HL-60 (cell line): ENCODE measurements at regions not wholly inside any gene's neighbourhood (a gene's known extent, or its start where the extent isn't known, plus 50 kb on each side); places are given as distances from the start of the nearest gene placed in this dataset.

Experiments used
- DNase-seq, 2 experiments: peaks; one replicate each; pipeline ENCODE4 v3.0.0-alpha.2; 2010 to 2020; ENCODE audit warnings: low read depth in 1 of 2, low spot score in 1 of 2
- H3K27ac ChIP-seq: fragments of 250-450 bp; sonication (Bioruptor Pico); replicated peaks from 2 replicates; pipeline ENCODE4 v1.5.1; 2020; ENCODE audit warnings: mild to moderate bottlenecking, moderate library complexity
- H3K27me3 ChIP-seq: fragments of 250-450 bp; sonication (Bioruptor Pico); 2 replicates; pipeline ENCODE4 v1.5.1; 2021; ENCODE audit warnings: mild to moderate bottlenecking, moderate library complexity; ENCODE audit not compliant: insufficient read depth, poor library complexity, severe bottlenecking
- H3K4me3 ChIP-seq: replicated peaks from 2 replicates; pipeline ENCODE4 v1.5.1; 2011; ENCODE audit warnings: mild to moderate bottlenecking, control low read depth, low read length; ENCODE audit not compliant: insufficient read depth
- GABPA ChIP-seq: IDR thresholded peaks from 2 replicates; pipeline ENCODE4 v1.6.1; 2012; ENCODE audit warnings: low read depth
- POLR2AphosphoS5 ChIP-seq: IDR thresholded peaks from 2 replicates; pipeline ENCODE4 v1.6.1; 2012; ENCODE audit warnings: low read depth
- SPI1 ChIP-seq: IDR thresholded peaks from 2 replicates; pipeline ENCODE4 v1.6.1; 2012; ENCODE audit warnings: low read depth, mild to moderate bottlenecking, borderline replicate concordance
- TF ChIP-seq, protein P1 (sequence below): IDR thresholded peaks from one replicate; pipeline ENCODE4 v1.5.1; 2011; ENCODE audit warnings: low read length, control low read depth, inconsistent platforms; ENCODE audit not compliant: insufficient read depth
- TF ChIP-seq, protein P2 (sequence below): IDR thresholded peaks from 2 replicates; pipeline ENCODE4 v1.6.1; 2012; ENCODE audit warnings: low read depth; ENCODE audit not compliant: insufficient replicate concordance

DNA sequence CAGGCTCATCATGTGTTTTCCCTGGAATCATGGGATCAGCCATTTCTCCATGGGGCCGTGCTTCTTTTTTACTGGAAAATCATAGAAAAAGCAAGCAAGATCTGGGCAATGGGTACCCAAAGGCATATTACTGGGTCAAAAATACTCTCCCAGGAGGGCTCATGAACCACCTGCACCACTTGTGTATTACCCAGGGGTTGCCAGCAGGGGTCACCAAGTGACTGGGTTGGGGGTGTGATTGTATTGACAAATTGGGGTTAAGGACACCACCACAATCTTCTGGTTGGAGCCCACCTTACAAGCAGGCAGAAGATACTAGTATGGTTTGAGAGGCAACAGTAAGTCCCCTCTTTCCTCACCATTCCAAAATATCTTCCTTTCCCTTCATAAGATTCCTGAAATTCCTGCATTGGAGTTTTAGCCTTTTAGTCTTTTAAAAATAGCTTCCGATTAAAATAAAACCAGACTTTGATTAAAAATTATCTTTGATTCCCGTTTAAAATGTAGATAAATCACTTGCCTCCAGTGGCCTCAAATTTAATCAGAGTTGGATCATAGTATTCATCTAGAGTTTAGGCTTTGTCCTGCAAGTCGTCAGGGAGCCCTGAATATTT, 603.3 kb downstream of the KIF4B start:
- H3K27me3 ChIP-seq, result peaks cover 1% of the 10 kb centered on the region
- no peak for TF ChIP-seq GABPA
- TF ChIP-seq, protein P1, sequence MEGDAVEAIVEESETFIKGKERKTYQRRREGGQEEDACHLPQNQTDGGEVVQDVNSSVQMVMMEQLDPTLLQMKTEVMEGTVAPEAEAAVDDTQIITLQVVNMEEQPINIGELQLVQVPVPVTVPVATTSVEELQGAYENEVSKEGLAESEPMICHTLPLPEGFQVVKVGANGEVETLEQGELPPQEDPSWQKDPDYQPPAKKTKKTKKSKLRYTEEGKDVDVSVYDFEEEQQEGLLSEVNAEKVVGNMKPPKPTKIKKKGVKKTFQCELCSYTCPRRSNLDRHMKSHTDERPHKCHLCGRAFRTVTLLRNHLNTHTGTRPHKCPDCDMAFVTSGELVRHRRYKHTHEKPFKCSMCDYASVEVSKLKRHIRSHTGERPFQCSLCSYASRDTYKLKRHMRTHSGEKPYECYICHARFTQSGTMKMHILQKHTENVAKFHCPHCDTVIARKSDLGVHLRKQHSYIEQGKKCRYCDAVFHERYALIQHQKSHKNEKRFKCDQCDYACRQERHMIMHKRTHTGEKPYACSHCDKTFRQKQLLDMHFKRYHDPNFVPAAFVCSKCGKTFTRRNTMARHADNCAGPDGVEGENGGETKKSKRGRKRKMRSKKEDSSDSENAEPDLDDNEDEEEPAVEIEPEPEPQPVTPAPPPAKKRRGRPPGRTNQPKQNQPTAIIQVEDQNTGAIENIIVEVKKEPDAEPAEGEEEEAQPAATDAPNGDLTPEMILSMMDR, result peak; percentile 72
- TF ChIP-seq POLR2AphosphoS5, result no peak
- TF ChIP-seq, protein P2, sequence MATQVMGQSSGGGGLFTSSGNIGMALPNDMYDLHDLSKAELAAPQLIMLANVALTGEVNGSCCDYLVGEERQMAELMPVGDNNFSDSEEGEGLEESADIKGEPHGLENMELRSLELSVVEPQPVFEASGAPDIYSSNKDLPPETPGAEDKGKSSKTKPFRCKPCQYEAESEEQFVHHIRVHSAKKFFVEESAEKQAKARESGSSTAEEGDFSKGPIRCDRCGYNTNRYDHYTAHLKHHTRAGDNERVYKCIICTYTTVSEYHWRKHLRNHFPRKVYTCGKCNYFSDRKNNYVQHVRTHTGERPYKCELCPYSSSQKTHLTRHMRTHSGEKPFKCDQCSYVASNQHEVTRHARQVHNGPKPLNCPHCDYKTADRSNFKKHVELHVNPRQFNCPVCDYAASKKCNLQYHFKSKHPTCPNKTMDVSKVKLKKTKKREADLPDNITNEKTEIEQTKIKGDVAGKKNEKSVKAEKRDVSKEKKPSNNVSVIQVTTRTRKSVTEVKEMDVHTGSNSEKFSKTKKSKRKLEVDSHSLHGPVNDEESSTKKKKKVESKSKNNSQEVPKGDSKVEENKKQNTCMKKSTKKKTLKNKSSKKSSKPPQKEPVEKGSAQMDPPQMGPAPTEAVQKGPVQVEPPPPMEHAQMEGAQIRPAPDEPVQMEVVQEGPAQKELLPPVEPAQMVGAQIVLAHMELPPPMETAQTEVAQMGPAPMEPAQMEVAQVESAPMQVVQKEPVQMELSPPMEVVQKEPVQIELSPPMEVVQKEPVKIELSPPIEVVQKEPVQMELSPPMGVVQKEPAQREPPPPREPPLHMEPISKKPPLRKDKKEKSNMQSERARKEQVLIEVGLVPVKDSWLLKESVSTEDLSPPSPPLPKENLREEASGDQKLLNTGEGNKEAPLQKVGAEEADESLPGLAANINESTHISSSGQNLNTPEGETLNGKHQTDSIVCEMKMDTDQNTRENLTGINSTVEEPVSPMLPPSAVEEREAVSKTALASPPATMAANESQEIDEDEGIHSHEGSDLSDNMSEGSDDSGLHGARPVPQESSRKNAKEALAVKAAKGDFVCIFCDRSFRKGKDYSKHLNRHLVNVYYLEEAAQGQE, result no peak
- TF ChIP-seq SPI1, result no peak
- no peak overlapping the region for H3K4me3 ChIP-seq
- peak; percentile 2 to 47 for DNase-seq
- H3K27ac ChIP-seq, result no peak overlapping the region

DNA sequence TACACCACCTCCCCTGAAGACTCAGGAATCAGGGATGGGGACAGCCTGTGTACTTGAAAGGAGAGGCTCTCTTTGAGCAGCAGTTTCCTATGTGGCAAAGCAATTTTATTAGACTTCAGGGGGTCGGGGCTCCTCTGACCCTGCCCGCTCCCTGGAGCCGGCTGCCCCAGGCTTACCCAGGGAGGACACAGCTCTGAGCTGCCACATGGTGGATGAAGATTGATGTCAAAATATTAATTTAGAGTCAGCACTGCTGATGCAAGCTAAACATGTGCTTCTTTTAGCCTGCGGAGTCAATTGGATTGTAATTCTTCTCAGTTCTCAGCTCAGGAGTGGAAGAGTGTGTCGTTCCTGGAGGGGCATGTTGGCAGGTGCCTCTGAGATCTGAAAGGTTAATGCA, 606.1 kb downstream of the KIF4B start:
- no peak for DNase-seq
- H3K27ac ChIP-seq, result no peak overlapping the region
- H3K4me3 ChIP-seq, result no peak overlapping the region
- peaks cover 5% of the 10 kb centered on the region for H3K27me3 ChIP-seq
- TF ChIP-seq, protein P2, result no peak
- TF ChIP-seq, protein P1, result no peak

DNA sequence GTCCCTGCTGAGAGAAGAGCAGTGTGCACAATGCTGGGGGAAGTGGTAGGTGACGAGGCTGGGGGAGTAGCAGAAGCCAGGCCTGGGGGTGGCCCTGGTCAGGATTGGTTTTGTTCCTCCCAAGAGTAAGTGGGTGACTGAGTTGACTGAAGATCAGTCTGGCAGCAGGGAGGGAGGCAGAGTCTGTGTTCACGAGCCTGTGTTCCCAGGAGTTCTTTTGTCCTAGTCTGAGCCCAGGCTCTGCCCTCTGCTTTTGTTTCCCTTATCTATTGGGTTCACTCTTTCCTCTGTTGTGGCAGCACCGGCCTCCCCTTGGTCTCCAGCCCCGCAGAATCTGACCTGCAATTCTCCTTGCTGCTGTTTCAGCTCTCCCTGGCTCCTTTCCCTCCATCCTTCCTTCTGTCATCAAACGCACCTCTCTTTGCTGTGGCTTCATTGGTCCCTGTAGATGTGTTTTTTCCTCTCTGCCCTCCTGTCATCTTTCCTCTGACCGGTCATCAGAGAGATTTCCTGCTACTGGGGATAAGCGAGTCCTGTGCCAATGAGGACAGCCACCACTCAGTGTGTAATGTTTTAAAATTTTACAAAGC, 607.4 kb downstream of the KIF4B start:
- H3K27me3 ChIP-seq, result peaks cover 5% of the 10 kb centered on the region
- DNase-seq, result no peak
- H3K27ac ChIP-seq, result no peak overlapping the region
- H3K4me3 ChIP-seq, result no peak overlapping the region
- TF ChIP-seq SPI1 (no peak), POLR2AphosphoS5 (no peak), GABPA (no peak)
- TF ChIP-seq, protein P2, result no peak
- TF ChIP-seq, protein P1, result no peak
